ENCODE measurements at regions not wholly inside any gene's neighbourhood (a gene's known extent, or its start where the extent isn't known, plus 50 kb on each side); places are given as distances from the start of the nearest gene placed in this dataset.

- DNase-seq (ENCODE audit: low spot score) = no peak
- in situ Hi-C loops (cut with MboI; ENCODE audit: low sequenced_read_pairs, unreplicated experiment) = no loop called here
- no peak for TF ChIP-seq CTCF (IDR thresholded peaks at IDR 0.05; ENCODE audit: borderline replicate concordance, control extremely low read depth, extremely low read depth, insufficient read depth, missing control alignments)
Observed at GRCh38 chr5:68818057-68818695, 275.6 kb upstream of the SLC30A5 start.

- in situ Hi-C loops (cut with MboI; ENCODE audit: low sequenced_read_pairs, unreplicated experiment) = no loop called here
- no peak for TF ChIP-seq CTCF (IDR thresholded peaks at IDR 0.05; ENCODE audit: borderline replicate concordance, control extremely low read depth, extremely low read depth, insufficient read depth, missing control alignments)
- DNase-seq (ENCODE audit: low spot score) = no peak
Observed at GRCh38 chr5:68818870-68819269, 274.9 kb upstream of the SLC30A5 start.

GRCh38 chr5:68821056-68821455 is 272.8 kb upstream of the SLC30A5 start:
- no peak for TF ChIP-seq CTCF (IDR thresholded peaks at IDR 0.05; ENCODE audit: borderline replicate concordance, control extremely low read depth, extremely low read depth, insufficient read depth, missing control alignments)
- in situ Hi-C loops (cut with MboI; ENCODE audit: low sequenced_read_pairs, unreplicated experiment) = no loop called here
- no peak for DNase-seq (ENCODE audit: low spot score)

GRCh38 chr5:68822796-68823195 is 271.0 kb upstream of the SLC30A5 start:
- no peak for TF ChIP-seq CTCF (IDR thresholded peaks at IDR 0.05; ENCODE audit: borderline replicate concordance, control extremely low read depth, extremely low read depth, insufficient read depth, missing control alignments)
- no peak for DNase-seq (ENCODE audit: low spot score)
- in situ Hi-C loops (cut with MboI; ENCODE audit: low sequenced_read_pairs, unreplicated experiment) = no loop called here

GRCh38 chr5:68823301-68823700 is 270.5 kb upstream of the SLC30A5 start:
- DNase-seq (ENCODE audit: low spot score) = no peak
- in situ Hi-C loops (cut with MboI; ENCODE audit: low sequenced_read_pairs, unreplicated experiment) = no loop called here
- TF ChIP-seq CTCF (IDR thresholded peaks at IDR 0.05; ENCODE audit: borderline replicate concordance, control extremely low read depth, extremely low read depth, insufficient read depth, missing control alignments) = no peak

- DNase-seq (ENCODE audit: low spot score) = no peak
- in situ Hi-C loops (cut with MboI; ENCODE audit: low sequenced_read_pairs, unreplicated experiment) = no loop called here
- no peak for TF ChIP-seq CTCF (IDR thresholded peaks at IDR 0.05; ENCODE audit: borderline replicate concordance, control extremely low read depth, extremely low read depth, insufficient read depth, missing control alignments)
Observed at GRCh38 chr5:68830377-68830898, 263.4 kb upstream of the SLC30A5 start.

Data from GM13976 (cell line).